ENCODE measurements at regions not wholly inside any gene's neighbourhood (a gene's known extent, or its start where the extent isn't known, plus 50 kb on each side); places are given as distances from the start of the nearest gene placed in this dataset.
A peak's percentile ranks its signal among the peaks of the same experiment; 100 is the strongest.

- DNase-seq: no peak
These were observed 283.8 kb downstream of the MRPL39 start for GRCh38 chr21:25323356-25323949.

GRCh38 chr21:25314247-25314646 is 293.0 kb downstream of the MRPL39 start:
- DNase-seq: no peak

GRCh38 chr21:25313829-25314228 is 293.5 kb downstream of the MRPL39 start:
- DNase-seq: no peak

- DNase-seq: no peak
These were observed 299.8 kb downstream of the MRPL39 start for GRCh38 chr21:25307489-25307888.

- DNase-seq: no peak
These were observed 302.7 kb downstream of the MRPL39 start for GRCh38 chr21:25304611-25305010.

- no peak for DNase-seq
These were observed 306.6 kb downstream of the MRPL39 start for GRCh38 chr21:25300632-25301031.

- DNase-seq: peak; percentile 24
These were observed 308.5 kb downstream of the MRPL39 start for GRCh38 chr21:25298512-25299491.

GRCh38 chr21:25297117-25297516 is 310.2 kb downstream of the MRPL39 start:
- no peak for DNase-seq

- DNase-seq: no peak
These were observed 311.0 kb downstream of the MRPL39 start for GRCh38 chr21:25296252-25296651.

GRCh38 chr21:25292396-25292795 is 314.9 kb downstream of the MRPL39 start:
- no peak for DNase-seq

GRCh38 chr21:25283720-25284119 is 323.6 kb downstream of the MRPL39 start:
- DNase-seq: no peak

GRCh38 chr21:25281134-25281533 is 326.1 kb downstream of the MRPL39 start:
- DNase-seq: no peak

GRCh38 chr21:25280061-25280460 is 327.2 kb downstream of the MRPL39 start:
- no peak for DNase-seq

- no peak for DNase-seq
These were observed 333.3 kb downstream of the MRPL39 start for GRCh38 chr21:25273959-25274358.

GRCh38 chr21:25254491-25255174 is 352.6 kb downstream of the MRPL39 start:
- no peak for DNase-seq

- no peak for DNase-seq
These were observed 360.7 kb downstream of the MRPL39 start for GRCh38 chr21:25246546-25246945.

GRCh38 chr21:25244735-25245134 is 362.5 kb downstream of the MRPL39 start:
- DNase-seq: no peak

- DNase-seq: no peak
These were observed 363.5 kb downstream of the MRPL39 start for GRCh38 chr21:25243808-25244207.

- no peak for DNase-seq
These were observed 366.3 kb downstream of the MRPL39 start for GRCh38 chr21:25240974-25241373.

GRCh38 chr21:25234857-25235801 is 372.2 kb downstream of the MRPL39 start:
- DNase-seq: no peak

- DNase-seq: no peak
These were observed 386.3 kb downstream of the MRPL39 start for GRCh38 chr21:25220954-25221353.

GRCh38 chr21:25220169-25220568 is 387.1 kb downstream of the MRPL39 start:
- DNase-seq: no peak
